HG03432 (cell line): ENCODE measurements at regions not wholly inside any gene's neighbourhood (a gene's known extent, or its start where the extent isn't known, plus 50 kb on each side); places are given as distances from the start of the nearest gene placed in this dataset.

Source experiments
- ATAC-seq: cut with Tn5 transposase; IDR thresholded peaks from one replicate; pipeline ENCODE4 v1.9.1; 2021; ENCODE audit warnings: mild to moderate bottlenecking, moderate library complexity; ENCODE audit not compliant: unreplicated experiment

GRCh38 chr5:164893071-164893470 lies 1387.7 kb downstream of the MAT2B start:
- ATAC-seq, result no peak

- ATAC-seq, result no peak
Measured at GRCh38 chr5:164898705-164899104, 1393.3 kb downstream of the MAT2B start.

- ATAC-seq, result no peak
Measured at GRCh38 chr5:164909673-164910072, 1404.3 kb downstream of the MAT2B start.

GRCh38 chr5:164921722-164922121 lies 1416.3 kb downstream of the MAT2B start:
- no peak for ATAC-seq

GRCh38 chr5:164934039-164934438 lies 1428.6 kb downstream of the MAT2B start:
- no peak for ATAC-seq

- no peak for ATAC-seq
Measured at GRCh38 chr5:164934561-164934960, 1429.1 kb downstream of the MAT2B start.

- ATAC-seq, result no peak
Measured at GRCh38 chr5:164941132-164941531, 1435.7 kb downstream of the MAT2B start.

GRCh38 chr5:164950927-164951326 lies 1445.5 kb downstream of the MAT2B start:
- no peak for ATAC-seq

GRCh38 chr5:164951570-164951969 lies 1446.2 kb downstream of the MAT2B start:
- no peak for ATAC-seq

GRCh38 chr5:164958688-164959087 lies 1453.3 kb downstream of the MAT2B start:
- no peak for ATAC-seq

GRCh38 chr5:164959761-164960160 lies 1454.3 kb downstream of the MAT2B start:
- ATAC-seq, result no peak

- ATAC-seq, result no peak
Measured at GRCh38 chr5:164962329-164962961, 1457.0 kb downstream of the MAT2B start.

- no peak for ATAC-seq
Measured at GRCh38 chr5:164966611-164967010, 1461.2 kb downstream of the MAT2B start.

GRCh38 chr5:164967354-164967753 lies 1461.9 kb downstream of the MAT2B start:
- ATAC-seq, result no peak

GRCh38 chr5:164972973-164973372 lies 1467.6 kb downstream of the MAT2B start:
- ATAC-seq, result no peak

GRCh38 chr5:164975986-164976385 lies 1470.6 kb downstream of the MAT2B start:
- no peak for ATAC-seq

GRCh38 chr5:164980480-164980879 lies 1475.1 kb downstream of the MAT2B start:
- no peak for ATAC-seq

- no peak for ATAC-seq
Measured at GRCh38 chr5:164998142-164998541, 1492.7 kb downstream of the MAT2B start.

- no peak for ATAC-seq
Measured at GRCh38 chr5:164998590-164998989, 1493.2 kb downstream of the MAT2B start.

- ATAC-seq, result no peak
Measured at GRCh38 chr5:165000479-165001190, 1495.2 kb downstream of the MAT2B start.

- ATAC-seq, result no peak
Measured at GRCh38 chr5:165003283-165003682, 1497.9 kb downstream of the MAT2B start.

- no peak for ATAC-seq
Measured at GRCh38 chr5:165004175-165004574, 1498.8 kb downstream of the MAT2B start.

GRCh38 chr5:165014439-165014838 lies 1509.0 kb downstream of the MAT2B start:
- ATAC-seq, result no peak
